ENCODE measurements at regions not wholly inside any gene's neighbourhood (a gene's known extent, or its start where the extent isn't known, plus 50 kb on each side); places are given as distances from the start of the nearest gene placed in this dataset.

- TF ChIP-seq CTCF (IDR thresholded peaks at IDR 0.05) (no peak), TAF1 (IDR thresholded peaks at IDR 0.05; ENCODE audit: borderline replicate concordance, low read depth, low read length) (no peak), CHD2 (IDR thresholded peaks at IDR 0.05; ENCODE audit: low read length, partially characterized antibody) (no peak), PBX3 (IDR thresholded peaks at IDR 0.05) (no peak), EP300 (IDR thresholded peaks at IDR 0.05; ENCODE audit: borderline replicate concordance in 1 of 2, low read depth in 1 of 2, low read length in 1 of 2) (no peak), YY1 (IDR thresholded peaks at IDR 0.05; ENCODE audit: low read depth) (no peak)
Observed at GRCh38 chr11:28770806-28771205, 662.6 kb downstream of the METTL15 start.
